Midbrain (tissue), 1 donor: ENCODE measurements at regions not wholly inside any gene's neighbourhood (a gene's known extent, or its start where the extent isn't known, plus 50 kb on each side); places are given as distances from the start of the nearest gene placed in this dataset.

ENCODE experiments used
- DNase-seq: peaks from one replicate; lab custom pipeline; 2025; lab: John Stamatoyannopoulos, UW

GRCh38 chr16:89043636-89044417 lies 49.8 kb upstream of the ACSF3 start:
- DNase-seq: no peak
